ENCODE measurements at regions not wholly inside any gene's neighbourhood (a gene's known extent, or its start where the extent isn't known, plus 50 kb on each side); places are given as distances from the start of the nearest gene placed in this dataset.

- TF ChIP-seq ATF2 (CRISPR knock-in tag; IDR thresholded peaks at IDR 0.05) (no peak), KLF16 (CRISPR knock-in tag; IDR thresholded peaks at IDR 0.05) (no peak), NR2C2 (CRISPR knock-in tag; IDR thresholded peaks at IDR 0.05; ENCODE audit: borderline replicate concordance) (no peak), NR1H2 (CRISPR knock-in tag; IDR thresholded peaks at IDR 0.05; ENCODE audit: borderline replicate concordance, low read depth) (no peak), ZNF136 (CRISPR knock-in tag; IDR thresholded peaks at IDR 0.05; ENCODE audit: low read depth) (no peak), ZNF768 (CRISPR knock-in tag; IDR thresholded peaks at IDR 0.05) (no peak), ZNF674 (CRISPR knock-in tag; IDR thresholded peaks at IDR 0.05; ENCODE audit: low read depth) (no peak)
These were observed 193.5 kb upstream of the ZBTB20 start for GRCh38 chr3:115340586-115340985.

Measured in HepG2 (cell line).